GM12873 (cell line): ENCODE measurements at regions not wholly inside any gene's neighbourhood (a gene's known extent, or its start where the extent isn't known, plus 50 kb on each side); places are given as distances from the start of the nearest gene placed in this dataset.

Experiments used
- TF ChIP-seq, protein P1 (sequence below): IDR thresholded peaks from 2 replicates; pipeline ENCODE4 v1.5.1; 2012; ENCODE audit warnings: low read depth, mild to moderate bottlenecking, moderate library complexity, low read length, control low read depth; ENCODE audit not compliant: insufficient read depth; ENCODE audit errors: missing control alignments

DNA sequence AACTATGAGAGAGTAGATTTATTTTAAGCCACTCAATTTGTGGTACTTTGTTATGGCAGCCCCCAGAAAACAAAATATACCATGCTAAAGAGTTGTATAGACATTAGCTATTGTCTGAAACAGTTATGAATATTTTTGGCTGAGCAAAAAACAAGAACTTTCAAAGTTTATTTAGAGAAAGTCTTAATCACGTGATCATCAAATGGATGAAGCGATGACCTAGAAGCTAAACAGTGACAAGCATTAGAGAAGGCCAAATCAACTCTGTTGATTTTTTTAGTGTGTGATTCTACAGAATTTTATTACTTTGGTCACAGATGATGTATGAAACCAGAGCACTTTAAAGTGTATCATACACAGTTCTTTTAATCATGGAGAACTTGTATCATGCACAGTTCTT lies 1247.9 kb upstream of the MAP3K7 start:
- TF ChIP-seq, protein P1, sequence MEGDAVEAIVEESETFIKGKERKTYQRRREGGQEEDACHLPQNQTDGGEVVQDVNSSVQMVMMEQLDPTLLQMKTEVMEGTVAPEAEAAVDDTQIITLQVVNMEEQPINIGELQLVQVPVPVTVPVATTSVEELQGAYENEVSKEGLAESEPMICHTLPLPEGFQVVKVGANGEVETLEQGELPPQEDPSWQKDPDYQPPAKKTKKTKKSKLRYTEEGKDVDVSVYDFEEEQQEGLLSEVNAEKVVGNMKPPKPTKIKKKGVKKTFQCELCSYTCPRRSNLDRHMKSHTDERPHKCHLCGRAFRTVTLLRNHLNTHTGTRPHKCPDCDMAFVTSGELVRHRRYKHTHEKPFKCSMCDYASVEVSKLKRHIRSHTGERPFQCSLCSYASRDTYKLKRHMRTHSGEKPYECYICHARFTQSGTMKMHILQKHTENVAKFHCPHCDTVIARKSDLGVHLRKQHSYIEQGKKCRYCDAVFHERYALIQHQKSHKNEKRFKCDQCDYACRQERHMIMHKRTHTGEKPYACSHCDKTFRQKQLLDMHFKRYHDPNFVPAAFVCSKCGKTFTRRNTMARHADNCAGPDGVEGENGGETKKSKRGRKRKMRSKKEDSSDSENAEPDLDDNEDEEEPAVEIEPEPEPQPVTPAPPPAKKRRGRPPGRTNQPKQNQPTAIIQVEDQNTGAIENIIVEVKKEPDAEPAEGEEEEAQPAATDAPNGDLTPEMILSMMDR, result no peak

GRCh38 chr6:91827151-91827550 lies 1240.3 kb upstream of the MAP3K7 start:
- TF ChIP-seq, protein P1, result no peak

DNA sequence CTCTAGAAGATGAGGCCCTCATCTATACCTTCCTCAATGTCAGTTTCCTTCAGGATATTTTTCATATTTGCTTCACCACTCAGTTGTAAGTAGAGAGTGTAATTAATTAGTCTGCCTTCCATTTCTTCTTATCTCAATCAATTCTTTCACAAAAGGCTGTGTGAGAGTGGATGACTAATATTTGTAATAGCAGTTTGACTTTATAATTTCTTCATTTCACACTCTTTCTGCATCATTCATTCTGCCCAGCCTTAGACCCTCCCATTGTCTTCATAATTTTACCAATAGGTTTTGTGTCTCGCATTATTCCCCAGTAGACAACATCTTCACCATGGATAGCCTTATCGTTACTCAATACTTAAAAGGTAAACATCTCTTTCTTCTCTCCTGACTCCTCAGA lies 1239.3 kb upstream of the MAP3K7 start:
- TF ChIP-seq, protein P1, result no peak

GRCh38 chr6:91824331-91824730 lies 1237.5 kb upstream of the MAP3K7 start:
- TF ChIP-seq, protein P1, result no peak

DNA sequence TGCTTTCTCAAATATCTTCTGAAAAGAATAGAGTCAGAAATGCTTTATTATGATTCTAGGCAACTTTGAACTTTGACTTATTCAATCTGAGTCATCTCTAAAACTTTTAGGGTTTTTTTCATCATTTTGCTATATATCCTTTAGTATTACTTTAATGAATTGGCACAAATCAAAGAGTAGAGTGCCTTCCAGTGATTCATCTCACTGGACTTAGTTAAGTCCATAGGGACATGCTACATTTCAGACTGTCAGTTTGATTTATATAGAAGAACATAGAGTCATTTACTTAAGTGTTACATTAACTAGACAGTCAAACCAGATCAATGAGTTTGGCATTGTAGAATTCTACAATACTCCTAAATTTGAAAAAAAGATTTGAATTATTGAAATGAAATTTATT lies 1235.7 kb upstream of the MAP3K7 start:
- TF ChIP-seq, protein P1, result no peak

DNA sequence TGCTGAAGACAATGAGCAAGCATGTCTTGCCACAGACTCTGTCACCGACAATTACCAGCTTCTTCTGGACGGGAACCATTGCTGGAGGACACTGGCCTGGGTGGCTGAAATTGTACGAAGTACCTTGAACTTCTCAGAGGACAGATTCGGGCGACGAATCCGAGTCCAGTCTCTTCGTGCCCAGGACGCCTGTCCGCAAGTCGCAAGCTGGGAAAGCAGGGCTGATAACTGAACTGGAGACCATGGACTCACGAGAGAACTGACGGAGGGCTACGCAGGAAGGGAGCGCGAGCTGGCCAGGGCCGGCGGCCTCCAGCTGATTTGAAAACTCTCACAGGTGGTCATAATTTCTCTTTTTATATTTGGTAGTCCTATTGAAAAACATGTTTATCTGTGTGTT lies 1229.5 kb upstream of the MAP3K7 start:
- TF ChIP-seq, protein P1, result no peak

- TF ChIP-seq, protein P1, result no peak
Observed at GRCh38 chr6:91813641-91814040, 1226.8 kb upstream of the MAP3K7 start.
